ENCODE measurements at regions not wholly inside any gene's neighbourhood (a gene's known extent, or its start where the extent isn't known, plus 50 kb on each side); places are given as distances from the start of the nearest gene placed in this dataset.

GRCh38 chr3:30204126-30204525 is 402.3 kb upstream of the TGFBR2 start:
- TF ChIP-seq CTCF (optimal IDR thresholded peaks at IDR 0.05 in 1 of 3, IDR thresholded peaks at IDR 0.05 in 1 of 3, conservative IDR thresholded peaks at IDR 0.05 in 1 of 3; ENCODE audit: extremely low read depth in 1 of 3, insufficient read depth in 2 of 3, low read length in 3 of 3) (no peak), EZH2 (IDR thresholded peaks at IDR 0.05; ENCODE audit: low read length) (no peak)
